A673 (cell line): ENCODE measurements at regions not wholly inside any gene's neighbourhood (a gene's known extent, or its start where the extent isn't known, plus 50 kb on each side); places are given as distances from the start of the nearest gene placed in this dataset.

Source experiments
- BruUV-seq: library from RNA; stranded (reverse); fragments of 400-500 nt; replicated peaks from 2 replicates; lab custom pipeline; 2021; lab: Mats Ljungman, UMichigan
- CTCF ChIA-PET: fragments of 300-600 bp; sonication (Branson Sonifier 250); formaldehyde crosslinking; loops from one replicate; lab custom pipeline; 2022; ENCODE audit warnings: antibody characterized with exemption; lab: Charles Lee
- POLR2A ChIA-PET: fragments of 300-600 bp; sonication (Branson Sonifier 250); formaldehyde crosslinking; loops from one replicate; lab custom pipeline; 2022; ENCODE audit warnings: antibody characterized with exemption; ENCODE audit not compliant: low non-redundant PET; lab: Charles Lee
- DNase-seq: peaks from one replicate; pipeline ENCODE4 v3.0.0-alpha.2; 2015; ENCODE audit warnings: low spot score
- H3K27ac ChIP-seq: fragments of 200-600 bp; sonication (generic); 2 replicates; pipeline ENCODE4 v1.5.1; 2016; ENCODE audit warnings: mixed run types, low read depth, mild to moderate bottlenecking, mixed read lengths, antibody characterized with exemption, low read length; ENCODE audit not compliant: poor library complexity, severe bottlenecking
- H3K27me3 ChIP-seq: fragments of 200-600 bp; sonication (generic); replicated peaks from 2 replicates; pipeline ENCODE4 v1.6.1; 2017; ENCODE audit warnings: mixed run types, low read depth, mild to moderate bottlenecking, mixed read lengths, antibody characterized with exemption, low read length; ENCODE audit not compliant: insufficient read depth, poor library complexity
- H3K36me3 ChIP-seq: fragments of 200-600 bp; sonication (generic); 2 replicates; pipeline ENCODE4 v1.6.1; 2016; ENCODE audit warnings: mixed run types, mild to moderate bottlenecking, mixed read lengths, antibody characterized with exemption, low read length; ENCODE audit not compliant: insufficient read depth, poor library complexity, severe bottlenecking
- H3K4me1 ChIP-seq: fragments of 200-600 bp; sonication (generic); 2 replicates; pipeline ENCODE4 v1.6.1; 2017; ENCODE audit warnings: mixed run types, mild to moderate bottlenecking, mixed read lengths, antibody characterized with exemption, low read length; ENCODE audit not compliant: insufficient read depth, poor library complexity, severe bottlenecking
- H3K4me3 ChIP-seq: fragments of 200-600 bp; sonication (generic); 2 replicates; pipeline ENCODE4 v1.5.1; 2016; ENCODE audit warnings: low read depth, mixed run types, mild to moderate bottlenecking, mixed read lengths, low read length; ENCODE audit not compliant: poor library complexity, severe bottlenecking
- H3K9me3 ChIP-seq: fragments of 200-600 bp; sonication (generic); 2 replicates; pipeline ENCODE4 v1.6.1; 2016; ENCODE audit warnings: mixed run types, low read depth, mild to moderate bottlenecking, mixed read lengths, antibody characterized with exemption, low read length; ENCODE audit not compliant: poor library complexity, severe bottlenecking
- CTCF ChIP-seq: fragments of 300-800, 200-600 bp; sonication (generic); conservative IDR thresholded peaks from 2 replicates; pipeline ENCODE4 v1.5.1; 2017; ENCODE audit warnings: low read depth, mild to moderate bottlenecking, antibody characterized with exemption, low read length, moderate library complexity, mixed read lengths
- EZH2 ChIP-seq: fragments of 200-600 bp; sonication (generic); IDR thresholded peaks from 2 replicates; pipeline ENCODE4 v1.6.1; 2017; ENCODE audit warnings: borderline replicate concordance, low read depth, mild to moderate bottlenecking, mixed read lengths, antibody characterized with exemption, low read length; ENCODE audit not compliant: poor library complexity, severe bottlenecking
- intact Hi-C: fragments of 100-400 bp; cut with micrococcal nuclease; formaldehyde crosslinking; loops from one replicate; pipeline ENCODE4 v1.10.0; 2022; ENCODE audit not compliant: unreplicated experiment

DNA sequence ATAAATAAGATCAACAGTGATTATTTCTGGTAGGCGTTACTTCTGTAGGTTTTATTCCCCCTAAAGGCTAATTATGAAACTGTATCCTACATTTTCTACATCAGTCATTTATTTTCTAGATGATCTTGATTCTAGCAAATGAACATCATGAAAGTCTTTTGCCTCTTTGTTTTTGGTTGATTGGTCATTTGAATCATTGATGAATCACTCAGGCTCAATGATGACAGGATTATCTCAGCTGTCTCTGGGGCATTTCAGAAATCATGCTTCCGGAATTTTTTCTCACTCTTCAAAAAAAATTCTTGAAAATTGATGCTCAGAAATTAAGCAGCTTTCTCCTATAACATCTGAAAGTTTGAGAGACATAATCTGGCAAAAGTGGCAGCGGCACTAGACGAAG is 298.9 kb upstream of the TCF4 start:
- Histone ChIP-seq H3K36me3 (no peaks in the 10 kb centered on the region), H3K4me1 (no peaks in the 10 kb centered on the region), H3K27ac (no peak overlapping the region), H3K9me3 (peaks cover 5% of the 10 kb centered on the region), H3K4me3 (no peak overlapping the region), H3K27me3 (no peaks in the 10 kb centered on the region)
- ChIA-PET POLR2A (no interaction called here), CTCF (no interaction called here)
- DNase-seq = no peak
- BruUV-seq = no TSS peak
- intact Hi-C loops = no loop called here
- no peak for TF ChIP-seq EZH2
- TF ChIP-seq CTCF = no peak

GRCh38 chr18:55884498-55884897 is 296.5 kb upstream of the TCF4 start:
- H3K4me3 ChIP-seq = no peak overlapping the region
- H3K27me3 ChIP-seq = no peaks in the 10 kb centered on the region
- peaks cover 5% of the 10 kb centered on the region for H3K9me3 ChIP-seq
- ChIA-PET CTCF (no interaction called here), POLR2A (no interaction called here)
- TF ChIP-seq EZH2 (no peak), CTCF (no peak)
- intact Hi-C loops = no loop called here
- H3K36me3 ChIP-seq = no peaks in the 10 kb centered on the region
- no peak for DNase-seq
- H3K27ac ChIP-seq = no peak overlapping the region
- no TSS peak for BruUV-seq
- H3K4me1 ChIP-seq = no peaks in the 10 kb centered on the region

- intact Hi-C loops = no loop called here
- no TSS peak for BruUV-seq
- H3K4me3 ChIP-seq = no peak overlapping the region
- ChIA-PET POLR2A (interaction anchor here (0.6 kb wide), 2 partner anchors 11 to 25 kb away, joined by 3 read pairs; no protein-coding TSS in a partner anchor), CTCF (no interaction called here)
- no peak for DNase-seq
- H3K27me3 ChIP-seq = no peaks in the 10 kb centered on the region
- H3K9me3 ChIP-seq = no peaks in the 10 kb centered on the region
- TF ChIP-seq CTCF (no peak), EZH2 (no peak)
- no peak overlapping the region for H3K27ac ChIP-seq
- H3K4me1 ChIP-seq = no peaks in the 10 kb centered on the region
- H3K36me3 ChIP-seq = no peaks in the 10 kb centered on the region
Measured at GRCh38 chr18:55880617-55881016, 292.6 kb upstream of the TCF4 start.
